ENCODE measurements at regions not wholly inside any gene's neighbourhood (a gene's known extent, or its start where the extent isn't known, plus 50 kb on each side); places are given as distances from the start of the nearest gene placed in this dataset.
"Not testable (repeated sequence)": the region's sequence is repeated elsewhere in the genome, so short reads cannot be mapped to it uniquely, and the experiment has no call there.

DNA sequence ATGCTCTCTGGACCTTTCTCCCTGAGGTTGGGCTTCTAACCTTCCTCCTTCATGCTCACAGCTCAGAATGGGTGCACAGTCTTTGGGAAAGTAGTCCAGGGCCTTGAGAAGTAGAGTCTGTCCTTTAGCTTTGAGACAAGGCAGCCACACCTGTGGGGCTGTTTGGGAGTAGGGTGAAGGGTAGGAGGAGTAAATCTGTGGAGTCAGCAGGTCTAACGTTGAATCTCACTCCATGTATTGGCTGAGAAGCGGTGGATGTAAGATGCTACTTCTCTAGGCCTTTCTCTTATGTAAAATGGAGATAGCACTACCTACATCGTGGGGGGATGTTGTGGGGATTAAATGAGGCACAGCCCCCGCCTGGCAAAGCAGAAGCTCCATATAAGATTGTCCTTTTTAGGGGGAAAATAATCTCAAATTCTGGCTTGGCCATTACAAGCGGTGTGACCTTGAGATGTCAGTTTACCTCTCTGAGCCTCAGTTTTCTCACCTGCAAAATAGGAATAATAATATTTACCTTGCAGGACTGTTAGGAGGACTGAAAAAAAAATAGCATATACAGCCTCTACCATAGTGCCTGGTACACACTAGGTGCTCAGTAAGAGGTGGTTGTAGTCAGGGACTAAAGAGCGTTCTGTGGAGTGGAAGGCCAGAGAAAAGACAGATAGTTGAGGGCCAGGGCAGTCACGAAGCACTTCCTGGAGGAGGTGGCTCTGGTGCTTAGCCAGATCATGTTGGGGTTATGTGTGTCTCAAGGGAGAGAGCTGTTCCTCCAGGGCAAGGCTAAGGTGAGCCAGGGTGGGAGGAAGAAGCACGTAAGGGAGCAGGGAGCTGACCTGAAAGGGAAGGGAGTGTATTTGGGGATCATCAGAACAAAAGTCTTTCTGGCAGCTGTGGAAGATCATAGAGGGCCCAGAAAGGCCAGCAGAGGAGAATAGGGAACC is 82.8 kb upstream of the MRPS22 start:
- H3K4me3 Mint-ChIP-seq, result no peak overlapping the region
- peaks cover 7% of the 10 kb centered on the region for H3K27me3 Mint-ChIP-seq
- no peak overlapping the region for H3K27ac Mint-ChIP-seq
- no peaks in the 10 kb centered on the region for H3K36me3 Mint-ChIP-seq
- no peaks in the 10 kb centered on the region for H3K9me3 Mint-ChIP-seq
- no peaks in the 10 kb centered on the region for H3K4me1 Mint-ChIP-seq

GRCh38 chr3:139261754-139262586 is 81.8 kb upstream of the MRPS22 start:
- peaks cover 7% of the 10 kb centered on the region for H3K27me3 Mint-ChIP-seq
- H3K36me3 Mint-ChIP-seq, result no peaks in the 10 kb centered on the region
- no peak overlapping the region for H3K27ac Mint-ChIP-seq
- H3K4me1 Mint-ChIP-seq, result no peaks in the 10 kb centered on the region
- H3K9me3 Mint-ChIP-seq, result no peaks in the 10 kb centered on the region
- H3K4me3 Mint-ChIP-seq, result no peak overlapping the region

DNA sequence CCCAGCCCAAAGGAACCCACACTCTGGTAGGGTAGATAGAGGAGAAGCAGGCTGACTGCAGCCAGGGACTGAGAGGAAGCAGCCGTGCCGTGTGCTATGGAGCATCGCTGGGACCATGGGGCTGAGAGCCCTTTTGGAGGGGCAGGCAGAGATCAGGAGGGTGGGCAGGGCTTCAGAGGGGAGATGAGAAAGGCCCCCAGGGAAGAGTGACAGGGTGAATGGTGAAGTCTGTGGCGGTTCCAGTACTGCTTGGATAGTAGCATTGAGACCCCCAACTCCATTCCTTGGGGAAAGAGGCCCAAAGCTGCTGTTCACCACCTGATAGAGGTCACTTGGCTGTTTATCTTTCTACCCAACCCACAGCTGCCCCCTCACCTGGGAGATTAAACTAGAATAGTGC is 80.0 kb upstream of the MRPS22 start:
- Mint-ChIP-seq H3K27me3 (peaks cover 5% of the 10 kb centered on the region), H3K36me3 (no peaks in the 10 kb centered on the region), H3K9me3 (no peaks in the 10 kb centered on the region)

DNA sequence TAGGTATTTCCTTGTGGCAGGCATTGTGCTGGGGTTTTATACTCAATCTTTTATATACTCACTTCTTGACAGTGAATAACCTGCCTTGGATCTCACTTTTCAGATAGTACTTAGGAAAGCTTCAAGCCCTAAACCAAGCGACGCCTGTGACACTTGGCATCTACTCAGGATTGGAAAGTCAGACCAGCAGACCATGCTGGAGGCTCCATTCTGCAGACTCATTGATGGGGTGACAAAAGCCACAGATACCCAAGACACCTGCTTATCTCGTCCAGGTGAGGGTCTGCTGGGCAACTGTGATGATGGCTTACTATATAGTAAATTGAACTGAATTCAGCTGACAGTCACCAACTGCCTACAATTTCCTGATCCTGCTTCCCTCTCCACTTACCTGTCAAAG is 79.4 kb upstream of the MRPS22 start:
- no peak overlapping the region for H3K4me3 Mint-ChIP-seq
- H3K9me3 Mint-ChIP-seq, result no peaks in the 10 kb centered on the region
- H3K27me3 Mint-ChIP-seq, result peaks cover 5% of the 10 kb centered on the region
- H3K4me1 Mint-ChIP-seq, result no peaks in the 10 kb centered on the region
- H3K36me3 Mint-ChIP-seq, result no peaks in the 10 kb centered on the region
- H3K27ac Mint-ChIP-seq, result no peak overlapping the region

More for the DNA sequence above, 80.0 kb upstream of the MRPS22 start:
- Mint-ChIP-seq H3K27ac (no peak overlapping the region), H3K4me3 (no peak overlapping the region), H3K4me1 (no peaks in the 10 kb centered on the region)

- H3K9me3 Mint-ChIP-seq, result no peaks in the 10 kb centered on the region
- H3K4me3 Mint-ChIP-seq, result no peak overlapping the region
- no peaks in the 10 kb centered on the region for H3K4me1 Mint-ChIP-seq
- no peak overlapping the region for H3K27ac Mint-ChIP-seq
- H3K27me3 Mint-ChIP-seq, result no peaks in the 10 kb centered on the region
- no peaks in the 10 kb centered on the region for H3K36me3 Mint-ChIP-seq
These were observed 78.4 kb upstream of the MRPS22 start for GRCh38 chr3:139265131-139266016.

DNA sequence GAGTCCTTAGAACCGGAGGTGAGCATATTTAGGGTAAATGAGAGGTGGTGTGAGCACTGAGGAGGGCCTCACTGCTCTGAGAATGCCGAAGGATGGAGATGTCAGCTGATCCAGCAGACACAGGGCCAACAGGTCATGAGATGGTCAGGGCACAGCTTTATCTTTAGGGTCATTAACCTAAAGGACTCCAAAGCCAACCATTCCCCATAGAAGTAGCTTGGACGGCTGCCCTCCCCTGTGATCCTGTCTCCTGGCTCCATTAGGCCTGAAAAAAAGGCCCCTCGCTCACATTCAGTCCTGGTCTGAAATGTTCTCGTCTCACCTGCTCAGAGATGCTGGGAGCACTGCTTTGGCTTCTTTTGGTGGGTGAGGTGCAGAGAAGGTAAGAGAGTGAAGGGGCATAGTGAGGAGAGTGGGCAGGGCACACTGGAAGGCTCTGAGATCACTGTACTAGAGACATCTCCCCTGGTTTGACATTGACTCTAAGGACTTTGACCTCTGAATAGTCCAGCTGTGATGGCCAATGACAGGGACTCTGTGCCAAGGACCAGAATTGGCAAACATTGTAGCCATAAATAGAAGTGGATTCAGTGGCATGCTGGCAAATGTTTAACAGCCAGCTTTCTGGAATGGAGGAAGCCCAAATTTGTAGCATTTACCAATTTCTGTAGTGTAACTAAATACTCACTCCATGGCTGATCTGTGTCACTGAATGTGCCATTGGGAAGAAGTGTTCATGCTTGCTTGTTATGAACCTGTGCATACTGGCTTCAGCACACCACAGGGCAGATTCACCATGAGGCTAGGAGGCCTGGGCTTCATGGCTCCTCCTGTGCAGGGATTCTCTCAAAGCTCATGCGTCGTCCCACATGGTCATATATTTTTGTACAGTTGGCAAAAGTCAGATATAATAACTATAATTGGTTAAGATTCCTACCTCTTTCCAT is 76.2 kb upstream of the MRPS22 start:
- Mint-ChIP-seq H3K27ac (no peak overlapping the region), H3K36me3 (no peaks in the 10 kb centered on the region), H3K4me1 (no peaks in the 10 kb centered on the region), H3K4me3 (no peak overlapping the region), H3K27me3 (peaks cover 2% of the 10 kb centered on the region), H3K9me3 (no peaks in the 10 kb centered on the region)

DNA sequence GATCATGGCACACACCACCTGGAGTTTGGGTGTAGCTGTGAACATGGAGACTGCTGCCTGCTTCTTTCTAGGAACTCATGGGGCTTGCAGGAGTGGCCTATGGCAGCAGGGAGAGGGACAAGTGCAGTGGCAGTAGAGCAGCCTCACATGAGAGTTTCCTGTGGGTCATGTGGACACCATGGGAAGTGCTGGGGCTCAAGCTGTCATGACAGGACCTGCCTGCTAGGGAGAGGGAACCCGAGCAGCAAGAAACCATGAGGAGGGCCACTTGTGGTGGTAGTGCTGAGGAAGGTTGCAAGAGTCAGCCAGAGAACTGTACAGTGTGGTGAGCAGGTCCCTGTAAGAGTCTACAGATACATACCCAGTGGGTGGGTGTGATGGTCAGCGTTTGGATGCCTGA is 73.8 kb upstream of the MRPS22 start:
- no peak overlapping the region for H3K4me3 Mint-ChIP-seq

GRCh38 chr3:139270652-139271051 is 73.2 kb upstream of the MRPS22 start:
- not testable (repeated sequence) for H3K27ac Mint-ChIP-seq, H3K4me3 Mint-ChIP-seq, H3K36me3 Mint-ChIP-seq, H3K27me3 Mint-ChIP-seq, H3K4me1 Mint-ChIP-seq, H3K9me3 Mint-ChIP-seq

More for the DNA sequence above, 73.8 kb upstream of the MRPS22 start:
- H3K27me3 Mint-ChIP-seq, result peaks cover 3% of the 10 kb centered on the region
- H3K36me3 Mint-ChIP-seq, result no peaks in the 10 kb centered on the region
- no peaks in the 10 kb centered on the region for H3K9me3 Mint-ChIP-seq
- H3K27ac Mint-ChIP-seq, result no peak overlapping the region
- H3K4me1 Mint-ChIP-seq, result no peaks in the 10 kb centered on the region

- H3K27ac Mint-ChIP-seq, result no peak overlapping the region
- no peaks in the 10 kb centered on the region for H3K9me3 Mint-ChIP-seq
- no peak overlapping the region for H3K4me3 Mint-ChIP-seq
- H3K27me3 Mint-ChIP-seq, result peaks cover 1% of the 10 kb centered on the region
- H3K36me3 Mint-ChIP-seq, result no peaks in the 10 kb centered on the region
- no peaks in the 10 kb centered on the region for H3K4me1 Mint-ChIP-seq
These were observed 63.7 kb upstream of the MRPS22 start for GRCh38 chr3:139280027-139280671.

- no peaks in the 10 kb centered on the region for H3K4me1 Mint-ChIP-seq
- peaks cover 1% of the 10 kb centered on the region for H3K27me3 Mint-ChIP-seq
- H3K36me3 Mint-ChIP-seq, result no peaks in the 10 kb centered on the region
- H3K4me3 Mint-ChIP-seq, result no peak overlapping the region
- no peak overlapping the region for H3K27ac Mint-ChIP-seq
- no peaks in the 10 kb centered on the region for H3K9me3 Mint-ChIP-seq
These were observed 62.7 kb upstream of the MRPS22 start for GRCh38 chr3:139281096-139281495.

GRCh38 chr3:139281522-139282196 is 62.2 kb upstream of the MRPS22 start:
- Mint-ChIP-seq H3K36me3 (no peaks in the 10 kb centered on the region), H3K4me1 (no peaks in the 10 kb centered on the region), H3K4me3 (no peak overlapping the region), H3K9me3 (no peaks in the 10 kb centered on the region), H3K27me3 (no peaks in the 10 kb centered on the region), H3K27ac (no peak overlapping the region)

GRCh38 chr3:139283301-139283700 is 60.5 kb upstream of the MRPS22 start:
- no peaks in the 10 kb centered on the region for H3K9me3 Mint-ChIP-seq
- no peaks in the 10 kb centered on the region for H3K36me3 Mint-ChIP-seq
- no peak overlapping the region for H3K27ac Mint-ChIP-seq
- no peak overlapping the region for H3K4me3 Mint-ChIP-seq
- no peaks in the 10 kb centered on the region for H3K27me3 Mint-ChIP-seq
- H3K4me1 Mint-ChIP-seq, result no peaks in the 10 kb centered on the region

GRCh38 chr3:139284221-139284620 is 59.6 kb upstream of the MRPS22 start:
- H3K9me3 Mint-ChIP-seq, result no peaks in the 10 kb centered on the region
- no peak overlapping the region for H3K27ac Mint-ChIP-seq
- H3K36me3 Mint-ChIP-seq, result no peaks in the 10 kb centered on the region
- no peaks in the 10 kb centered on the region for H3K27me3 Mint-ChIP-seq
- H3K4me1 Mint-ChIP-seq, result no peaks in the 10 kb centered on the region
- no peak overlapping the region for H3K4me3 Mint-ChIP-seq

DNA sequence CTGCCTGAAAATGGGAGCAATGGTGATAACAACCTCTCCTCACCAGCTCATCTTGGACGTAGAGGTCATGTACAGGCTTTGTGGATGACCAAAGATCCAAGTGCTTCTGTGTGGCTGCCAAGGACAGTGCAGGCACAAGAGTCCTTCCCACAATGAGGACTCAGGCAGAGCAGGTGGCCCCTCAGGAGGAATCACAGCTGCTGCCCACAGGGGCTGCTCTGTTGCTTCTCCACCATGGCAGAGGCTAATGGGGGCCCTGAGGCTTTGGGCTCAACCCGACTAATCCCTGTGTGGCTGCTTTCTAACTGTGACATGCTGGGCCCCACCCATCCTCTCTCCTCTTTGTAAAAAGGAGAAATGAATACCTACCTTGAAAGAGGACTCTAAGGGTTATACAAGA is 58.1 kb upstream of the MRPS22 start:
- H3K4me3 Mint-ChIP-seq, result no peak overlapping the region
- H3K9me3 Mint-ChIP-seq, result no peaks in the 10 kb centered on the region
- no peaks in the 10 kb centered on the region for H3K36me3 Mint-ChIP-seq
- no peak overlapping the region for H3K27ac Mint-ChIP-seq
- H3K27me3 Mint-ChIP-seq, result no peaks in the 10 kb centered on the region
- H3K4me1 Mint-ChIP-seq, result no peaks in the 10 kb centered on the region

All from activated naive CD4-positive, alpha-beta T cell treated with anti-CD3 and anti-CD28 coated beads, Interleukin-2, amount 50 U/mL, for 24 hours (primary cell).